Mesothelial cell of epicardium (in vitro differentiated cells): ENCODE measurements at regions not wholly inside any gene's neighbourhood (a gene's known extent, or its start where the extent isn't known, plus 50 kb on each side); places are given as distances from the start of the nearest gene placed in this dataset.

Source experiments
- DNase-seq, 2 experiments: peaks; one replicate each; pipeline ENCODE4 v3.0.0; 2021; ENCODE audit warnings: low spot score in 2 of 2; ENCODE audit not compliant: unreplicated experiment in 2 of 2
- H3K27ac Mint-ChIP-seq: 2 replicates; pipeline ENCODE4 v1.8.0; 2021; ENCODE audit warnings: mixed read lengths
- H3K27me3 Mint-ChIP-seq: 2 replicates; pipeline ENCODE4 v1.8.0; 2021; ENCODE audit warnings: low read depth, mixed read lengths
- H3K36me3 Mint-ChIP-seq: 2 replicates; pipeline ENCODE4 v1.8.0; 2021; ENCODE audit warnings: mixed read lengths
- H3K4me1 Mint-ChIP-seq: 2 replicates; pipeline ENCODE4 v1.8.0; 2021; ENCODE audit warnings: mixed read lengths
- H3K4me3 Mint-ChIP-seq: 2 replicates; pipeline ENCODE4 v1.8.0; 2021; ENCODE audit warnings: mild to moderate bottlenecking, moderate library complexity, mixed read lengths
- H3K9me3 Mint-ChIP-seq: 2 replicates; pipeline ENCODE4 v1.8.0; 2021; ENCODE audit warnings: mixed read lengths
- CTCF ChIP-seq: fragments of 200-600 bp; sonication (generic); IDR thresholded peaks from one replicate; pipeline ENCODE4 v1.5.0; 2021; ENCODE audit warnings: antibody characterized with exemption; ENCODE audit not compliant: unreplicated experiment

DNA sequence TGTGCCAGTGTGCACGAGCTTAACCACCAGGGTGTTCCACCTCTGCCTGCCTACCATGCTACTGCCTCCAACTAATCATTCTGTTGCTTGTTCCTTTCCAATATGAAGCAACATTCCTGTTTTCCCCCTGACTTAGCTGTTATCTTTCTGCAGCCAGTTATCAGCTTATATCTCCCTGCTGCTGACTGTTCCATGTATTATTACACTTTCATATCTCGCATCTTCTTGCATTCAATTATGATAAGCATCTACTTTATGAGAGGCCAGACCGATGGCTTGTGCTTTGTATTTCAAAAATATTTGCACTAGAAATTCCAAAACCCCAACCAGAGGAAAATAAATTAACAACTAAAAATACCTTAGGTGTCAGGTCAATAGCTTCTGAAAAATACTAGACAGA lies 394.0 kb upstream of the BRINP1 start:
- no peaks in the 10 kb centered on the region for H3K9me3 Mint-ChIP-seq
- no peaks in the 10 kb centered on the region for H3K36me3 Mint-ChIP-seq
- no peak for TF ChIP-seq CTCF
- H3K27ac Mint-ChIP-seq: no peak overlapping the region
- no peak overlapping the region for H3K4me3 Mint-ChIP-seq
- peaks cover 48% of the 10 kb centered on the region for H3K27me3 Mint-ChIP-seq
- no peak for DNase-seq
- H3K4me1 Mint-ChIP-seq: peaks cover 27% of the 10 kb centered on the region

DNA sequence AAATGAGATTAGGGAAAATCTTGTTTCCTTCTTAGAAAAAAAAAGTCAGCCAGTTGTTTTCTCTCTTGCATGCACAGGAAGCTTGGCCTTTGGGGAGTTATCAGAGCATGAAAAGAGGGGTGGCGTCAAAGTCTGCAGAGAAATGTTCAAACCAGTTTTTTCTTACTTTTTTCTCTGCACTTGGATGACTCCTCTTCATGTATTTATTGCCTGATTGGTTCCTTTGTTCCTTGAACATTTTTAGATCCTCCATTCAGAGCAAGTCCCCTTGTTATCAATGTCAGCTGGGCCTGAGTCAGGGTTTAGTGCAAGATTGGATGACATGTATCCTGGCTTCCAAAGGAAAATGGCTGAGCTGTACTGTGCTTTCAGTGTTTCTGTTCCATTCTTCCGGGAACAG lies 392.6 kb upstream of the BRINP1 start:
- TF ChIP-seq CTCF: no peak
- no peak for DNase-seq
- H3K4me1 Mint-ChIP-seq: peaks cover 28% of the 10 kb centered on the region
- no peaks in the 10 kb centered on the region for H3K9me3 Mint-ChIP-seq
- H3K4me3 Mint-ChIP-seq: no peak overlapping the region
- H3K36me3 Mint-ChIP-seq: no peaks in the 10 kb centered on the region
- H3K27me3 Mint-ChIP-seq: peaks cover 58% of the 10 kb centered on the region
- H3K27ac Mint-ChIP-seq: no peak overlapping the region

DNA sequence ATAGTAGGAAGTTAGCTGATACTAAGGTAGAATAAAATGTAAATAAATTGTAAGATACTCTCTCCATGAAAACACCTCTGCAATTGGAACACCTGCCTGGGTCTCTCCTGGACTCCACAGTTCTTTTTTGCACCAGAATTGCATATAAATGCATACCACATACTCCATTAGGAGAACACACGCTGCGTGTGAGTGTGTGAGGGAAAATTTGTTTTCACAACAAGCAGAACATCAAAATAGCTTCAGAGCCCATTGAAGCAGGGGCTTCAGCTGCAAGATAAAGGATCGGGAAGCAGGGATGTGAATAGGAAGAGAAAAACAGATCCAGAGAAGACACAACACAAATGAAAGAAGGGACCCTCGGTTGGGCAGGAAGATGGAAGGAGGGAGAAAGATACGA lies 389.8 kb upstream of the BRINP1 start:
- TF ChIP-seq CTCF: no peak
- peaks cover 75% of the 10 kb centered on the region for H3K27me3 Mint-ChIP-seq
- no peak overlapping the region for H3K27ac Mint-ChIP-seq
- DNase-seq: no peak
- peaks cover 16% of the 10 kb centered on the region for H3K4me1 Mint-ChIP-seq
- H3K9me3 Mint-ChIP-seq: peaks cover 6% of the 10 kb centered on the region
- no peak overlapping the region for H3K4me3 Mint-ChIP-seq
- no peaks in the 10 kb centered on the region for H3K36me3 Mint-ChIP-seq

DNA sequence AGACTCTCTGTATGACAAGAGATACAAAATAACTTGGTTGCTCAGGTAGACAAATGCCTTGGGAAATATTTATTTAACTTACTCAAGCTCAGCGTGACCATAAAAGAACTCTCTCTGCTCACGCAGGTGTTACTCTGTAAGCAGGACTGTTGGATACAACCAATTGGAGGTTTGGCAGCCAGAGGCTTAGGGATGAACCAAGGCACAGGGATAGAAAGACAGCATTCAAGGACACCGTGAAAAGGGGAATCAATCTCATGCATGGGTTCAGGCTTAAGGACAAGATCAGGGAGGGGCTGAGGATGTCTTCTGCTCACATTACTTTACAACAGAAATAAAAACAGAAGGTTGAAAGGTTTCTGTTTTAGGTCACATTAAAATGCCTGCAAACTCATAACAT lies 389.0 kb upstream of the BRINP1 start:
- H3K4me3 Mint-ChIP-seq: no peak overlapping the region
- H3K36me3 Mint-ChIP-seq: no peaks in the 10 kb centered on the region
- no peak for TF ChIP-seq CTCF
- no peak overlapping the region for H3K27ac Mint-ChIP-seq
- peaks cover 6% of the 10 kb centered on the region for H3K9me3 Mint-ChIP-seq
- no peak for DNase-seq
- H3K27me3 Mint-ChIP-seq: peaks cover 81% of the 10 kb centered on the region
- peaks cover 9% of the 10 kb centered on the region for H3K4me1 Mint-ChIP-seq

DNA sequence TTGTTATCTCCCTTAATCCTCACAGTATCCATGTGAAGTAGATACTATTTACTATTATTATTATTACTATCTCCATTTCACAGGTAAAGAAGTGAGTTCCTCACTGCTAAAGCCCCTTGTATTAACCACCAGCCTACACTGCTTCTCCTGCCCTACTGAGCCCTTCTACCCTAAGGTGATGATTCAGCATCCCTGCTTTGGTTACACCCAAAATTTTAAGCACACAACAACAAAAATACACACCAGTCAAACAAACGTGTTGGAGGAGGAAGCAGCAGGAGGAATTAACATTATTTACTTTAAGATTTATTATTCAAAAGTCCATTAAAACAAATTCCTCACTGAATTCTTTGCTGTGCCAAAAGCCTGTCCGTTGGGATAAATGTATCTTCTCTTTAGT lies 370.2 kb upstream of the BRINP1 start:
- Mint-ChIP-seq H3K27ac (no peak overlapping the region), H3K27me3 (peaks cover 16% of the 10 kb centered on the region), H3K36me3 (peaks cover 2% of the 10 kb centered on the region), H3K4me1 (no peaks in the 10 kb centered on the region), H3K9me3 (peaks cover 25% of the 10 kb centered on the region), H3K4me3 (no peak overlapping the region)
- TF ChIP-seq CTCF: no peak
- no peak for DNase-seq
